ENCODE measurements at regions not wholly inside any gene's neighbourhood (a gene's known extent, or its start where the extent isn't known, plus 50 kb on each side); places are given as distances from the start of the nearest gene placed in this dataset.

DNA sequence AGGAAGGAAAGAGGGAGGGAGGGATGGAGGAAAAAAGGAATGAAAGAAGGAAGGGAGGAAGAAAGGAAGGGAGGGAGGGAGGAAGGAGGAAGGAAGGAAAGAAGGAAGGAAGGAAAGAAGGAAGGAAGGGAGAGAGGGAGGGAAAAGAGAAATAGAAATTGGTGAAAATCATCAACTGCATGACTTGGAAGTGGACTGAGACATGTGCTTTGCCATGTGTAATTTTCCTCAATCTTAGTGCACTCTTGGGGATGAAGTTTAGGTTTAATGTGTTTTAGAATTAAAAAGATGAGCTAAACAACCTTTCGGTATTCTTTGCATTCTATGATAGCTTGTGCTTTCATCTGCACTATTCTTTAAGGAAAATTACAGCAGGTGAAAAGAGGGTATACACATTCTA, 320.1 kb upstream of the GALNT5 start:
- H3K9me3 ChIP-seq (ENCODE audit: severe bottlenecking), result no peaks in the 10 kb centered on the region
- H3K36me3 ChIP-seq, result no peaks in the 10 kb centered on the region
- DNase-seq, result no peak
- TF ChIP-seq, protein P1, sequence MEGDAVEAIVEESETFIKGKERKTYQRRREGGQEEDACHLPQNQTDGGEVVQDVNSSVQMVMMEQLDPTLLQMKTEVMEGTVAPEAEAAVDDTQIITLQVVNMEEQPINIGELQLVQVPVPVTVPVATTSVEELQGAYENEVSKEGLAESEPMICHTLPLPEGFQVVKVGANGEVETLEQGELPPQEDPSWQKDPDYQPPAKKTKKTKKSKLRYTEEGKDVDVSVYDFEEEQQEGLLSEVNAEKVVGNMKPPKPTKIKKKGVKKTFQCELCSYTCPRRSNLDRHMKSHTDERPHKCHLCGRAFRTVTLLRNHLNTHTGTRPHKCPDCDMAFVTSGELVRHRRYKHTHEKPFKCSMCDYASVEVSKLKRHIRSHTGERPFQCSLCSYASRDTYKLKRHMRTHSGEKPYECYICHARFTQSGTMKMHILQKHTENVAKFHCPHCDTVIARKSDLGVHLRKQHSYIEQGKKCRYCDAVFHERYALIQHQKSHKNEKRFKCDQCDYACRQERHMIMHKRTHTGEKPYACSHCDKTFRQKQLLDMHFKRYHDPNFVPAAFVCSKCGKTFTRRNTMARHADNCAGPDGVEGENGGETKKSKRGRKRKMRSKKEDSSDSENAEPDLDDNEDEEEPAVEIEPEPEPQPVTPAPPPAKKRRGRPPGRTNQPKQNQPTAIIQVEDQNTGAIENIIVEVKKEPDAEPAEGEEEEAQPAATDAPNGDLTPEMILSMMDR (IDR thresholded peaks at IDR 0.05; ENCODE audit: low read depth, low read length), result no peak
- no peak overlapping the region for H3K4me3 ChIP-seq (ENCODE audit: low read depth, low read length)
- H3K27ac ChIP-seq, result no peak overlapping the region
- H3K27me3 ChIP-seq (ENCODE audit: insufficient read depth, low read depth, severe bottlenecking), result no peaks in the 10 kb centered on the region

DNA sequence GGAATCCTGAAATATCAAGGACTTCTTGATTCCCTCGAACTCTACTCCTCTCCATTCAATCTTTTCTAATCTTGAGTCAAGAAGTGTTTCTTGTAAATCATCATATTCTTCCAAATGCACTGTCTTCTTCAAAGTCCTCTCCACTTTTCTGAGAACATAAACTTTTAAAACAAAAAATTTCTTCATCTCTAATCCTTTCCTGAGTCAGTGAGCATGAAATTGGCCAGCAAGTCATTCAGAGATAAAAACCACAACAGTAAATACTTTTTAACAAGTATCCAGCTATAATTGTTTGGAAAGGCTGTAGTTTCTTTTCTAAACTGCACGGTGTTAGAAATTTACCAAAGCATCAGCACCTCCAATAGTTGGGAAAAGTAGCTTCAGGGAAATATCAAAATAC, 312.6 kb upstream of the GALNT5 start:
- Histone ChIP-seq H3K4me3 (ENCODE audit: low read depth, low read length) (no peak overlapping the region), H3K27me3 (ENCODE audit: insufficient read depth, low read depth, severe bottlenecking) (no peaks in the 10 kb centered on the region), H3K27ac (no peak overlapping the region), H3K36me3 (no peaks in the 10 kb centered on the region), H3K9me3 (ENCODE audit: severe bottlenecking) (no peaks in the 10 kb centered on the region)
- TF ChIP-seq, protein P1 (IDR thresholded peaks at IDR 0.05; ENCODE audit: low read depth, low read length), result no peak
- DNase-seq, result no peak

DNA sequence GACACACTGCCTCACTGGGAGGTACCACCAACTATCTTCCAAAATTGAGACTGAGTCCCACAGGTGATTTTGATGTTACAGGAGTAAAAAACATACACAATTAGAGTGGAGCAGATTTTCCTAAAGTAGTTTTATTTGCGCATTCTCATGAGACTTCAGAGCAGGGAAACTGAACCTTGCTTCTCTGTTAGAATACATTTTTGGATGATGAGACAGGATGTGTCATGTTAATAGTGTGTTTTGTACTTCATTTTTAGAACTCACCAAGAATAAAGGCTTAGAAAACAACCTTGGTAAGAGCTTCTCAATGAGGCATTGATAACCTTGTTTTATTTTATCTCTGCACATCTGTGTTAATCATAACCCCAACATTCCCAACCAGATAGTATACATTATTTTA, 310.2 kb upstream of the GALNT5 start:
- no peak overlapping the region for H3K4me3 ChIP-seq (ENCODE audit: low read depth, low read length)
- no peak overlapping the region for H3K27ac ChIP-seq
- H3K36me3 ChIP-seq, result no peaks in the 10 kb centered on the region
- H3K9me3 ChIP-seq (ENCODE audit: severe bottlenecking), result no peaks in the 10 kb centered on the region
- no peak for DNase-seq
- no peaks in the 10 kb centered on the region for H3K27me3 ChIP-seq (ENCODE audit: insufficient read depth, low read depth, severe bottlenecking)
- TF ChIP-seq, protein P1 (IDR thresholded peaks at IDR 0.05; ENCODE audit: low read depth, low read length), result no peak

DNA sequence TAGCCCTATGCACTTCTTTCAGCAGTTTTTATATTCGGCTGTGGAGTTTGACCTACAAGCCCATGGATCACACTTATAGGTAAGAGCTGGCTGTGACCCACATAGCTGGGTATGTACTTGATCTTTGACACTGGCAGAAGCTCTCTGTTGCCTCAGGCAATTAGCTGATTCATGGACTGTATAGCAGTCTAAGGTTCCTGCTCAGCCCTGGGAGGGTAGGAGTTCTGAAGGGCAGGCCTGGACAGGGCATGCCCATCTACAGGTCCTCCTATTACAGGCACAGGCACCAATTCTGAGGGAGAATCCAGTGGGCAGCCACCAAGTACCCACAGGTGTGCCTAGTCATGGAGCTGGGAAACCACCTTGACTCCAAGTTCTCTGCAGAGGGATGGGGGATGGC, 301.8 kb upstream of the GALNT5 start:
- Histone ChIP-seq H3K36me3 (no peaks in the 10 kb centered on the region), H3K9me3 (ENCODE audit: severe bottlenecking) (peaks cover 12% of the 10 kb centered on the region), H3K4me3 (ENCODE audit: low read depth, low read length) (no peak overlapping the region), H3K27ac (no peak overlapping the region), H3K27me3 (ENCODE audit: insufficient read depth, low read depth, severe bottlenecking) (no peaks in the 10 kb centered on the region)
- no peak for DNase-seq
- TF ChIP-seq, protein P1 (IDR thresholded peaks at IDR 0.05; ENCODE audit: low read depth, low read length), result no peak

DNA sequence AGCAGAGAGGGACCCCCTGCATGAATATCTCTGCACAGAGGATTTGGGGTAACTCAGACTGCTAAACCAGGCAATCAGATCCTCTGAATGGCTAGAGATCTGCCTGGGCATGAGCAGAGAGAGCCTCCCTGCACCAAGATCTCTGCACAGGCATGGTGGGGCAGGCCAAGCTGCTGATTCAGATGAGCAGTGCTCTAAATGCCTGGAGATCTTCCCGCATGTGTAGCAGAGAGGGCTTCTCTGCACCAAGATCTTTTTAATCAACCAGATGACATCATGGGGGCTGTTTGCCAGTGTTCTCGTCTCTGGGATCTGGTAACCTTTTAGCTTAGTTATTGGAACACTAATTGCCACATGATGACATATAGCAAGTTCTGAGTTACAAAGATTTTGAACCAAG, 301.3 kb upstream of the GALNT5 start:
- Histone ChIP-seq H3K27ac (no peak overlapping the region), H3K4me3 (ENCODE audit: low read depth, low read length) (no peak overlapping the region), H3K36me3 (no peaks in the 10 kb centered on the region), H3K9me3 (ENCODE audit: severe bottlenecking) (peaks cover 12% of the 10 kb centered on the region), H3K27me3 (ENCODE audit: insufficient read depth, low read depth, severe bottlenecking) (no peaks in the 10 kb centered on the region)
- DNase-seq, result no peak
- TF ChIP-seq, protein P1 (IDR thresholded peaks at IDR 0.05; ENCODE audit: low read depth, low read length), result no peak

DNA sequence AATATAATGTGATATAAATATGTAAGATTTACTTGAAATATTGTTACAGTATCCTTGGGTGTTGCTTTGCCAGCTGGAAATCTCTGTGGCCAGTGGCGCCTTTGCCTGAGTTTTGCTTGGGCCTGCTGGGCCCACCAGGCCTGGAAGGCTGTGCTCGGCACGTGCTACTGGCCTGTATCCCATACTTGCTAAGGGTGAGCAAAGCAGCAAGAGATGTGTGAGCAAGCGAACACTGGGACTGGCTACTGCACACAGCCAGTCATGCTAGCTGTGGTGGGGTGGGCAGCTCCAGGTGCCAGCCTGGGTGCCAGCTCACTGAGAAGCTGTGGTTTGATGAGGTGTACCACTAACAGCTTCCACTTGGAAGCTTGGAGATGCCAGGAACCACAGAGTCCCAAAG, 299.1 kb upstream of the GALNT5 start:
- H3K27ac ChIP-seq, result no peak overlapping the region
- H3K4me3 ChIP-seq (ENCODE audit: low read depth, low read length), result no peak overlapping the region
- H3K36me3 ChIP-seq, result no peaks in the 10 kb centered on the region
- peaks cover 12% of the 10 kb centered on the region for H3K9me3 ChIP-seq (ENCODE audit: severe bottlenecking)
- no peaks in the 10 kb centered on the region for H3K27me3 ChIP-seq (ENCODE audit: insufficient read depth, low read depth, severe bottlenecking)
- TF ChIP-seq, protein P1 (IDR thresholded peaks at IDR 0.05; ENCODE audit: low read depth, low read length), result no peak
- DNase-seq, result no peak
